ENCODE measurements at regions not wholly inside any gene's neighbourhood (a gene's known extent, or its start where the extent isn't known, plus 50 kb on each side); places are given as distances from the start of the nearest gene placed in this dataset.
"Not testable (repeated sequence)": the region's sequence is repeated elsewhere in the genome, so short reads cannot be mapped to it uniquely, and the experiment has no call there.

GRCh38 chr11:25327656-25328055 is 830.8 kb downstream of the LUZP2 start:
- no peak for FAIRE-seq

GRCh38 chr11:25339281-25339680 is 842.4 kb downstream of the LUZP2 start:
- no peak for FAIRE-seq

GRCh38 chr11:25349537-25349936 is 852.7 kb downstream of the LUZP2 start:
- FAIRE-seq: no peak

- no peak for FAIRE-seq
Observed at GRCh38 chr11:25350899-25351803, 854.3 kb downstream of the LUZP2 start.

GRCh38 chr11:25357133-25357532 is 860.3 kb downstream of the LUZP2 start:
- no peak for FAIRE-seq

GRCh38 chr11:25377466-25377865 is 880.6 kb downstream of the LUZP2 start:
- no peak for FAIRE-seq

DNA sequence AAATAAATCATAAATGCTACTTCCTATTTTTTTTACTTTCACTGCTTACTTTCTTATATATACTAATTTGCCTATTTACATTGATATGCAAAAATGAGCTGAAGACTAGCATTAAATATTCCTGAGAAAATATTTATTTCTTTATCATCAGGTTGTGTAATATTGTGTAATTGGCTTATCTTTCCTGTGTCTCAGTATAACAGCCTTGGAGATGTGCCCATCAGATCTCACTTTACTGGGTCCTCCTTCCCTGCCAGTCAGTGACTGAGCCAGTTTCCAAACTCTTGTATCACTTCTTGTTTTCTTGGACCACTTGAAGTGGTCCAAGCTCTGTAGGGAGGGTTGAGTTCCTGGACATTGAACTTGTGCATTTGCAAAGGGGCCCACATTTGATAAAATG is 900.0 kb downstream of the LUZP2 start:
- no peak for FAIRE-seq

DNA sequence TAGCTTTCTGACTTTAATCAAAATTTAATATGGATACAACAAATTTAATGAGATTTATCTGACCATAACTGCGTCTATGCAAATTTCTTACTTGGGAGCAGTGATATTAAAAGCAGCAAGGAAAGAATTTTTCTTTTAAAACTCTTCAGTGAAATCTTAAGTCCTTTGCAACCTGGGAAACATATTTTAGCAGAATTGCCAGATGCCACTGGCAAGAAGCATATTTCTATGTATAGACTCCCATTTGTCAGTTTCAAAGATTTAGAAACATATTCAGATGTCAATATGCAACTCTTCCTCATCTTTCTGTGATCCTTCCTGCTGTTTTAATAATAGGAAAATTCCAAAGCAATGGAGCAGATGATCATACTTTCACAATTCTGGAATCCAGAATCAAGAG is 911.3 kb downstream of the LUZP2 start:
- FAIRE-seq: no peak

DNA sequence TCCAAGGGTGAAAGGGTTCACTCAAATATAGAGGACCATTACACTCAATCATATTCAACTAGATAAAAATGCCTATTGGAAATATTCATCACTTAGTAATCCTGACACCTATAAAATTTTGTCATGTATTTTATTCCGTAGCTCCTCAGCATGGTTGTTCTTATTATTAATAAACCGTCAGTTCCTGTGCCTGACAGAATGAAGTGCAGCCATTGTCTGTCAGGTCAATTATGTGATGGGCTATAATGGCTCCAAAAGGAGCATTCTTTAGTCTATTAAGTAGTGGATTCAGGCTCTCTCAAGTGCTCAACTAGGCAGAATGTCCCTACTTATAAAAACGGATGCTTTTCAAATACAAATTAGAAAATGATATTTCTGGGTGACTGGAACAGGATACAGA is 916.1 kb upstream of the ANO3 start:
- FAIRE-seq: no peak

DNA sequence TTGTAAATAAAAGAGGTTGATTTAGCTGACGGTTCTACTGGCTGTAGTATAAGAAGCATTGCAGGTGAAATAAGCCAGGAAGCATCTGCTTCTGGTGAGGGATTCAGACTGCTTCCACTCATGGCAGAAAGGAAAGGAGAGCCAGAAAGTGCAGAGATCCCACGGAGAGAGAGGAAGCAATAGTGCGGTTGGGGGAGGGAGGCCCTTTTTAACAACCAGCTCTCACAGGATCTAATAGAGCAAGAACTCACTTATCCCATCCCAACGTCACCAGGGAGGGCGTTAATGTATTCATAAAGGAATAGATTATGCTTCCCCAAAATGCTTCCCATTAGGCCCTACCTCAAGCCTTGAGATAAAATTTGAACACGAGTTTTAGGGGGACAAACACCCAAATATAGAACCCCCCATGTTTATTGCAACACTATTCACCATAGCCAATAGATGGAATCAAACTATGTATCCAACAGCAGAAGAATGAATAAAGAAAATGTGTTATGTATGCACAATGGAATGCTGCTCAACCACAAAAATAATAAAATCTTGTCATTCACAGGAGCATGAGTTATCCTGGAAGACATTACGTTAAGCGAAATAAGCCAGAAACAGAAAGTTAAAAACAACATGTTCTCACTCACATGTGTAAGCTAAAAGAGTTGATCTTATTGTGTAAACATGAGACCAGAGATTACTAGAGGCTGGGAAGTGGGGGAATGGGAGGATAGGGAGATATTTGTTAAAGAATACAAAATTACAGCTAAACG is 908.3 kb upstream of the ANO3 start:
- no peak for FAIRE-seq

DNA sequence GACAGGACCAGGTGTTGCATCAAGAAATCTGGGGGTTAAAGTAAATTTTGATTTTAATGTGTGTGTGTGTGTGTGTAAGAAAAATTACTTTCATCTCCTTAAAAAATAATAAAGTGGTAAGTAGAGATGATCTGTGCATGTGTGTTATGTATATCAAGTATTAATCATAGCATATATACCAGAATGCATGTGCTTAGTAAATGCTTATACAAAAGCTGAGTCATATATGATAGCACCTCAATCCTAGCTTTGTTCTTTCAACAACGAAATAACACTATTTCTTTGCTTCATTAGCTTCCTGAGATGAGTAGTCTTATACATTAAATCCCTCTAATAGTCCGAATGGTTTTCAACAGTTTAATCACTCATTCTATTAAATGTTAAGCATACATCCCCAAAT is 899.6 kb upstream of the ANO3 start:
- FAIRE-seq: no peak

DNA sequence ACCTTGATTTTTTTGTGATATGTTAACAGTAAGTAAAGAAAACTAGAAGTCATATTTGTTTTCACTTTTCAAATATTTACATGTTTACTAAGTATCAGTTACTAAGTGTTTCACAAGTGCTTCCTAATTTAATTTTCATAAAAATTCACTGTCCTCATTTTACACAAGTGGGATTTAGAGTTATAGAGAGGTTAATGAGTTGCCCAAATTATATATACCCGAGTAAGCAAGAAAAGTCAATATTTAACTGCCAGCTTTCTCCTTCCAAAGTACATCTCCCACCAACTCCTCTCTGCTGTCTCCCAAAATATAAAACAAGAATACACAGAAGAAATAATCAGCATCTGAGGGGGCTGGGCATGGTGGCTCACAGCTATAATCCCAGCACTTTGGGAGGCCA is 896.7 kb upstream of the ANO3 start:
- no peak for FAIRE-seq

- no peak for FAIRE-seq
Observed at GRCh38 chr11:25436326-25436725, 895.6 kb upstream of the ANO3 start.

GRCh38 chr11:25441421-25441820 is 890.5 kb upstream of the ANO3 start:
- FAIRE-seq: no peak

DNA sequence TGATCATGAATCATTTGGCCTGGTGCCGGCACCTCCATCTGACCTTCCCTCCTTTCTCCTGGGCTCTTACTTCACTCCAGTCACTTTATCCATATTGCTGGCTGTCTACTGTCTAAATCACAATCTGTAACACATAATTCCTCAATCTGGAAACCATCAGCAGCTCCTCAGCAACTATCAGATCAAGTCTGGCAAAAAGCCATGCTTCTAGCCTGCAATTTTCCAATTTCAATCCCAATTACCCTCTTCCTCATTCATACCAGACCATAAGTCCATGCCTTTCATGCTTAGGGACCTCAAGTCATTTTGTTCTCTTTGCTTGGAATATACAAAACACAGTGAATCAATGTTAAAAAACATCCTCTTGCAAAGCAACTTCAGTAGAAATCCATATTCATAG is 882.8 kb upstream of the ANO3 start:
- no peak for FAIRE-seq

- no peak for FAIRE-seq
Observed at GRCh38 chr11:25453471-25453870, 878.5 kb upstream of the ANO3 start.

DNA sequence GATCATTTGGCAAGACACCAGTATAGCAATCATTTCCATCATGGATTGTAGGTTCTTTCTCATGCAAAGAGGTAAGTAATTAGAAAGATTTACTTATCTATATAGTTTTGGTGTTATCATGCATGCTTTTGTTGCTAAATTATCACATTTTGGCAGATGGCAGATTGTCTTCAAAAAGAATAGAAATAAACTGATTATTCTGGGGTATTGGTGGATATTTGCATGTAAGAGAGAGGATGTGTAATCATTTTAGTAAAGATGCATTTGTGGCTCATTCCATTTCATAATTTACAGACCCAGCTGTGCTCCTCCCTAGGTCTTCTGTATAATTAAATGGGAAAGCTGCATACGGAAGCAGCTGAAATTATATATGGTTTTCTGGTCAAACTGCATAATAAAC is 875.7 kb upstream of the ANO3 start:
- FAIRE-seq: no peak

DNA sequence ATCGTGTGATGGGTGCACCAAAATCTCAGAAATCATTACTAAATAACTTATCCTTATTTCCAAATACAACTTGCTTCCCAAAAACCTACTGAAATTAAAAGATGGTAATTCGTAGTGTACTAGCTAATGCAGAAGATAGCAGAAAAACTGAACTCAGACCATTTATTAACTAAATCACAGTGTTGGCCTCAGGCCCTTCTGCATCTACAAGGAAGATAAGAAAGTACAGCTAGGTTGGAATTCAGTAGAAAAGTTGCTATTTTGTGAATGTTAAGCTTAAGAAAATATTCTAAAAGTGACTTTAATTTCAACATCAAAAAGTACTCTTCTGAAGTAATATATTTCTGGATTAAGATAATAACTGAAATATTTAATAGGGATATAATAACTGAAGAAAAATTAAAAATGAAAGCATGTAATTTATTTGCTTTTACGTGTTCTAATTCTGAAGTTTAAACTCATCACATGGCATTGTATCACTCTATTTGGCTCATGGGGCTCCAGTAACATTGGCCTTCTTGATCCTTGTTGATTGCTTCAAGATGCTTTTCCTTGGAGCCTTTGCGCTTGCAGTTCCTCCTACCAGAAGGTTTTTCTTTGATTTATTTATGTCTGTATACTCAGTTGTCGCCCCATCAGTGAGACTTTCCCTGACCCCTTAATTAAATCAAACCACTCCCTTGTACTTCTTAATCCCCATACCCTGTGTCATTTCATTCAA is 847.9 kb upstream of the ANO3 start:
- no peak for FAIRE-seq

GRCh38 chr11:25485315-25485714 is 846.6 kb upstream of the ANO3 start:
- FAIRE-seq: no peak

DNA sequence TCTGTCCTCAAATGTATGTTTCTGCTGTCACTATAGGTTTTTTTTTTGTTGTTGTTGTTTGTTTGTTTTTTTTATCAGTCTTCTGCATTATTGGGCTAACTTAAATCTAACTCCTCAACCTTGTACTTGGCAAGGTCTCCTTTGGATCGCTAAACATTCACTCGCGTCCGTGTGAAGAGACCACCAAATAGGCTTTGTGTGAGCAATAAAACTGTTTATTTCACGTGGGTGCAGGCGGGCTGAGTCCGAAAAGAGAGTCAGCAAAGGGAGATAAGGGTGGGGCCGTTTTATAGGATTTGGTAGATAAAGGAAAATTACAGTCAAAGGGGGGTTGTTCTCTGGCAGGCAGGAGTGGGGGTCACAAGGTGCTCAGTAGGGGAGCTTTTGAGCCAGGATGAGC is 845.6 kb upstream of the ANO3 start:
- not testable (repeated sequence) for FAIRE-seq

DNA sequence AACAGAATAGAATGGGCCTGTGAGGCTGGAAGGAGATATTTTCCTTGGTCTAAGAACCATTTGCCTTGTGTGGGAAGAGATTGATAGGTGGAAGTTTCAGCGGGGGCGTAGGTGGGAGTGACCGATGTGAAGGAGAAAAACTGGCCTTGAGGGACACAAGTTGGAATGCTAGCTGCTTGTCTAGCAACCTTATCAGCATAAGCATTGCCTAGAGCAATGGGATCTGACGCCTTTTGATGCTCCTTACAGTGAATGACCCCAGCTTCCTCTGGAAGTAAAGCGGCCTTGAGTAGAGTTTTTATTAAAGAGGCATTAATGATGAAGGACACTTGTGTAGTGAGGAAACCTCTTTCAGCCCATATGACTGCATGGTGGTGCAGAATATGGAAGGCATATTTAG is 843.8 kb upstream of the ANO3 start:
- FAIRE-seq: not testable (repeated sequence)

GRCh38 chr11:25501426-25501825 is 830.5 kb upstream of the ANO3 start:
- FAIRE-seq: not testable (repeated sequence)

- FAIRE-seq: no peak
Observed at GRCh38 chr11:25515576-25515975, 816.4 kb upstream of the ANO3 start.

DNA sequence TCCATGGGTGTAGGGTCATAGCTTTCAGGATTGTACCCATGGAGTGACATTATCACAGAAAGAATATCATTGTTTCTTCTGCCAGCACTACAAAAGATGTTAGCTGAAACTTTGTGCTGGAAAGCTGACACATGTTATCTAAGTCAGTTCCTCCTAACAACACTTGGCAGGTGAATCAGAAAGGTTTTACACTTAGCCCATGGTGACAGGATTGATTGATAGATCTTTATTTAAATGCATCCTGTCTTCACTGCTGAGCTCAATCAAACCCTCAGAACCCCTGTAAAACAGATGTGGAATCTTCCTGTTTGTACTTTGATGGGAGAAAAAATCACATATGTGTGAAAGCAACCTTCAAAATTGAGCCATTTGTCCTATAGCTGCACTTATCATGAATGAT is 811.5 kb upstream of the ANO3 start:
- FAIRE-seq: no peak

Data from islet of Langerhans (tissue), 1 donor.